OCI-LY7 (cell line): ENCODE measurements at regions not wholly inside any gene's neighbourhood (a gene's known extent, or its start where the extent isn't known, plus 50 kb on each side); places are given as distances from the start of the nearest gene placed in this dataset.

Experiments
- EZH2phosphoT487 ChIP-seq: fragments of 200-600 bp; sonication (generic); IDR thresholded peaks from 2 replicates; pipeline ENCODE4 v1.6.1; 2018; ENCODE audit warnings: low read depth, borderline replicate concordance, mild to moderate bottlenecking, mixed run types, antibody characterized with exemption, low read length, moderate library complexity, mixed read lengths
- TF ChIP-seq, protein P1 (sequence below): fragments of 200-600 bp; sonication (generic); conservative IDR thresholded peaks from 2 replicates; pipeline ENCODE4 v1.5.1; 2014; ENCODE audit warnings: mild to moderate bottlenecking, antibody characterized with exemption, low read length, moderate library complexity, mixed read lengths

DNA sequence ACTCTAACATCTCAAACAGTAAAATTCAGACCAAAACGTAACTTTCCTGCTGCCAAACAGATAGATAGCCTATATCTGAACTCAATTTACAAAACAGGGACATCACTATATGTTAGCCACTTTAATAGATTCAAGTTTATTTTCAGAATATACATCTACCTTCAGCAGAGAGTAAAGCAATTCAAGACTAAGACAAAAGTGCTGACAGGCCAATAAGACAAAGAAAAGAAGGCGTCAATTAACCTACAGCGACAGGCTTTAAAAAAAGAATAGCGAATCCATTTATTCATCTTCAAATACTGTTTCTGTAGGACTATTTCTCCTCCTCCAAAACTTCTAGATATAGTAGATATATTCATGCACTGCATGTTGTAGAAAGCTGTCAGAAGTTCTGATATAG is 333.0 kb downstream of the GRB14 start:
- TF ChIP-seq, protein P1, sequence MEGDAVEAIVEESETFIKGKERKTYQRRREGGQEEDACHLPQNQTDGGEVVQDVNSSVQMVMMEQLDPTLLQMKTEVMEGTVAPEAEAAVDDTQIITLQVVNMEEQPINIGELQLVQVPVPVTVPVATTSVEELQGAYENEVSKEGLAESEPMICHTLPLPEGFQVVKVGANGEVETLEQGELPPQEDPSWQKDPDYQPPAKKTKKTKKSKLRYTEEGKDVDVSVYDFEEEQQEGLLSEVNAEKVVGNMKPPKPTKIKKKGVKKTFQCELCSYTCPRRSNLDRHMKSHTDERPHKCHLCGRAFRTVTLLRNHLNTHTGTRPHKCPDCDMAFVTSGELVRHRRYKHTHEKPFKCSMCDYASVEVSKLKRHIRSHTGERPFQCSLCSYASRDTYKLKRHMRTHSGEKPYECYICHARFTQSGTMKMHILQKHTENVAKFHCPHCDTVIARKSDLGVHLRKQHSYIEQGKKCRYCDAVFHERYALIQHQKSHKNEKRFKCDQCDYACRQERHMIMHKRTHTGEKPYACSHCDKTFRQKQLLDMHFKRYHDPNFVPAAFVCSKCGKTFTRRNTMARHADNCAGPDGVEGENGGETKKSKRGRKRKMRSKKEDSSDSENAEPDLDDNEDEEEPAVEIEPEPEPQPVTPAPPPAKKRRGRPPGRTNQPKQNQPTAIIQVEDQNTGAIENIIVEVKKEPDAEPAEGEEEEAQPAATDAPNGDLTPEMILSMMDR = no peak
- no peak for TF ChIP-seq EZH2phosphoT487
